ENCODE measurements at regions not wholly inside any gene's neighbourhood (a gene's known extent, or its start where the extent isn't known, plus 50 kb on each side); places are given as distances from the start of the nearest gene placed in this dataset.
"Not testable (repeated sequence)": the region's sequence is repeated elsewhere in the genome, so short reads cannot be mapped to it uniquely, and the experiment has no call there.

GRCh38 chr17:33952425-33952824 is 302.7 kb upstream of the CCL2 start:
- no peak for DNase-seq

- DNase-seq: no peak
Observed at GRCh38 chr17:33954597-33954996, 300.5 kb upstream of the CCL2 start.

GRCh38 chr17:33955461-33955860 is 299.6 kb upstream of the CCL2 start:
- DNase-seq: no peak

- not testable (repeated sequence) for DNase-seq
Observed at GRCh38 chr17:33959098-33959497, 296.0 kb upstream of the CCL2 start.

- DNase-seq: no peak
Observed at GRCh38 chr17:33962857-33963655, 292.0 kb upstream of the CCL2 start.

GRCh38 chr17:33964344-33964979 is 290.6 kb upstream of the CCL2 start:
- DNase-seq: no peak

GRCh38 chr17:33966410-33967059 is 288.6 kb upstream of the CCL2 start:
- no peak for DNase-seq

- no peak for DNase-seq
Observed at GRCh38 chr17:33967608-33968349, 287.3 kb upstream of the CCL2 start.

- DNase-seq: no peak
Observed at GRCh38 chr17:33968350-33969044, 286.6 kb upstream of the CCL2 start.

GRCh38 chr17:33970279-33970678 is 284.8 kb upstream of the CCL2 start:
- DNase-seq: no peak

GRCh38 chr17:33972763-33973162 is 282.3 kb upstream of the CCL2 start:
- no peak for DNase-seq

- DNase-seq: no peak
Observed at GRCh38 chr17:33973491-33973890, 281.6 kb upstream of the CCL2 start.

GRCh38 chr17:33974276-33974675 is 280.8 kb upstream of the CCL2 start:
- no peak for DNase-seq

- DNase-seq: no peak
Observed at GRCh38 chr17:33976831-33977230, 278.3 kb upstream of the CCL2 start.

- no peak for DNase-seq
Observed at GRCh38 chr17:33977729-33978514, 277.2 kb upstream of the CCL2 start.

GRCh38 chr17:33978889-33979288 is 276.2 kb upstream of the CCL2 start:
- DNase-seq: no peak

GRCh38 chr17:33980193-33980592 is 274.9 kb upstream of the CCL2 start:
- no peak for DNase-seq

- no peak for DNase-seq
Observed at GRCh38 chr17:33981711-33982601, 273.1 kb upstream of the CCL2 start.

GRCh38 chr17:33982909-33983308 is 272.2 kb upstream of the CCL2 start:
- DNase-seq: no peak

- no peak for DNase-seq
Observed at GRCh38 chr17:33983824-33984574, 271.1 kb upstream of the CCL2 start.

Data from Kasumi-1 (cell line).